H9 (cell line): ENCODE measurements at regions not wholly inside any gene's neighbourhood (a gene's known extent, or its start where the extent isn't known, plus 50 kb on each side); places are given as distances from the start of the nearest gene placed in this dataset.

ENCODE experiments used
- DNase-seq: peaks from one replicate; pipeline ENCODE4 v3.0.0-alpha.2; 2017
- H2AFZ ChIP-seq: one replicate; pipeline ENCODE4 v1.6.1; 2013; ENCODE audit warnings: mild to moderate bottlenecking, low read length, control low read depth, moderate library complexity
- H2AK5ac ChIP-seq: 2 replicates; pipeline ENCODE4 v1.6.1; 2013; ENCODE audit warnings: low read length, control low read depth, mixed read lengths; ENCODE audit not compliant: insufficient read length
- H2BK120ac ChIP-seq: one replicate; pipeline ENCODE4 v1.6.1; 2013; ENCODE audit warnings: low read depth, mild to moderate bottlenecking, low read length, control low read depth, inconsistent platforms; ENCODE audit not compliant: poor library complexity, severe bottlenecking
- H2BK12ac ChIP-seq: 2 replicates; pipeline ENCODE4 v1.6.1; 2013; ENCODE audit warnings: low read length, control low read depth, mixed read lengths, low read depth; ENCODE audit not compliant: insufficient read length
- H2BK15ac ChIP-seq: 2 replicates; pipeline ENCODE4 v1.6.1; 2013; ENCODE audit warnings: low read depth, low read length, control low read depth
- H2BK20ac ChIP-seq: one replicate; pipeline ENCODE4 v1.6.1; 2013; ENCODE audit warnings: low read depth, mild to moderate bottlenecking, low read length, control low read depth, inconsistent platforms; ENCODE audit not compliant: poor library complexity, severe bottlenecking
- H2BK5ac ChIP-seq: 2 replicates; pipeline ENCODE4 v1.6.1; 2013; ENCODE audit warnings: low read length, control low read depth, mixed read lengths; ENCODE audit not compliant: insufficient read length
- H3K14ac ChIP-seq: 2 replicates; pipeline ENCODE4 v1.6.1; 2013; ENCODE audit warnings: low read length, control low read depth; ENCODE audit not compliant: insufficient read depth
- H3K18ac ChIP-seq: 2 replicates; pipeline ENCODE4 v1.6.1; 2013; ENCODE audit warnings: low read depth, mild to moderate bottlenecking, mixed read lengths, low read length, control low read depth; ENCODE audit not compliant: insufficient read length
- H3K23ac ChIP-seq: 2 replicates; pipeline ENCODE4 v1.6.1; 2013; ENCODE audit warnings: low read length, control low read depth, mixed read lengths, low read depth; ENCODE audit not compliant: insufficient read length
- H3K23me2 ChIP-seq: 2 replicates; pipeline ENCODE4 v1.6.1; 2013; ENCODE audit warnings: low read depth, mild to moderate bottlenecking, mixed read lengths, low read length, control low read depth; ENCODE audit not compliant: insufficient read length, poor library complexity, severe bottlenecking
- H3K27ac ChIP-seq: 2 replicates; pipeline ENCODE4 v1.5.1; 2013; ENCODE audit warnings: low read length, control low read depth, mixed read lengths, low read depth; ENCODE audit not compliant: insufficient read length
- H3K27me3 ChIP-seq: 2 replicates; pipeline ENCODE4 v1.6.1; 2013; ENCODE audit warnings: low read length, control low read depth, inconsistent platforms; ENCODE audit not compliant: insufficient read depth
- H3K4ac ChIP-seq: 2 replicates; pipeline ENCODE4 v1.6.1; 2013; ENCODE audit warnings: low read depth, mild to moderate bottlenecking, control low read depth, inconsistent platforms, low read length, moderate library complexity
- H3K4me1 ChIP-seq: 2 replicates; pipeline ENCODE4 v1.6.1; 2013; ENCODE audit warnings: low read length, control low read depth, inconsistent platforms; ENCODE audit not compliant: insufficient read depth
- H3K4me2 ChIP-seq: 2 replicates; pipeline ENCODE4 v1.6.1; 2013; ENCODE audit warnings: low read length, control low read depth, mixed read lengths; ENCODE audit not compliant: insufficient read length, insufficient read depth
- H3K56ac ChIP-seq: 2 replicates; pipeline ENCODE4 v1.6.1; 2013; ENCODE audit warnings: low read depth, mild to moderate bottlenecking, mixed read lengths, low read length, control low read depth; ENCODE audit not compliant: insufficient read length
- H3K79me1 ChIP-seq: 2 replicates; pipeline ENCODE4 v1.6.1; 2013; ENCODE audit warnings: low read depth, mild to moderate bottlenecking, moderate library complexity, low read length, control low read depth, inconsistent platforms; ENCODE audit not compliant: insufficient read depth, poor library complexity, severe bottlenecking
- H3K79me2 ChIP-seq: 2 replicates; pipeline ENCODE4 v1.6.1; 2013; ENCODE audit warnings: low read length, control low read depth, inconsistent platforms; ENCODE audit not compliant: insufficient read depth
- H3K9ac ChIP-seq: 2 replicates; pipeline ENCODE4 v1.6.1; 2013; ENCODE audit warnings: low read length, control low read depth, mixed read lengths; ENCODE audit not compliant: insufficient read length; ENCODE audit errors: extremely low read depth
- H3K9me3 ChIP-seq: one replicate; pipeline ENCODE4 v1.6.1; 2013; ENCODE audit warnings: low read depth, low read length, inconsistent platforms; ENCODE audit not compliant: control insufficient read depth
- H3T11ph ChIP-seq: one replicate; pipeline ENCODE4 v1.6.1; 2013; ENCODE audit warnings: mild to moderate bottlenecking, low read length, control low read depth, inconsistent platforms
- H4K20me1 ChIP-seq: one replicate; pipeline ENCODE4 v1.6.1; 2013; ENCODE audit not compliant: control insufficient read depth, insufficient read length, insufficient read depth
- H4K5ac ChIP-seq: 2 replicates; pipeline ENCODE4 v1.6.1; 2013; ENCODE audit warnings: low read depth, mild to moderate bottlenecking, mixed read lengths, low read length, control low read depth; ENCODE audit not compliant: insufficient read length
- H4K8ac ChIP-seq: replicated peaks from 2 replicates; pipeline ENCODE4 v1.6.1; 2013; ENCODE audit warnings: low read length, control low read depth, mixed read lengths, low read depth; ENCODE audit not compliant: insufficient read length
- H4K91ac ChIP-seq: 2 replicates; pipeline ENCODE4 v1.6.1; 2013; ENCODE audit warnings: low read depth, mild to moderate bottlenecking, moderate library complexity, mixed read lengths, low read length, control low read depth; ENCODE audit not compliant: insufficient read length
- H3K27ac Mint-ChIP-seq, 3 experiments: 2 replicates in 2 of 3; 3 replicates in 1 of 3; pipeline ENCODE4 v1.8.0; 2020 to 2021; ENCODE audit warnings: mixed read lengths in 3 of 3, mild to moderate bottlenecking in 1 of 3, moderate library complexity in 1 of 3
- H3K27me3 Mint-ChIP-seq: 2 replicates; pipeline ENCODE4 v1.8.0; 2021; ENCODE audit warnings: low read depth, mild to moderate bottlenecking, moderate library complexity, mixed read lengths
- H3K36me3 Mint-ChIP-seq, 3 experiments: 2 replicates in 2 of 3; 3 replicates in 1 of 3; pipeline ENCODE4 v1.8.0; 2020 to 2021; ENCODE audit warnings: low read depth in 3 of 3, mixed read lengths in 3 of 3; ENCODE audit not compliant: insufficient read depth in 1 of 3
- H3K4me1 Mint-ChIP-seq, 2 experiments: 2 replicates each; pipeline ENCODE4 v1.8.0; 2020; ENCODE audit warnings: mixed read lengths in 2 of 2
- H3K4me3 Mint-ChIP-seq, 2 experiments: 2 replicates in 1 of 2; 3 replicates in 1 of 2; pipeline ENCODE4 v1.8.0; 2020 to 2021; ENCODE audit warnings: mild to moderate bottlenecking in 2 of 2, mixed read lengths in 2 of 2, moderate library complexity in 1 of 2
- H3K9me3 Mint-ChIP-seq, 2 experiments: 2 replicates in 1 of 2; 3 replicates in 1 of 2; pipeline ENCODE4 v1.8.0; 2020; ENCODE audit warnings: mild to moderate bottlenecking in 2 of 2, mixed read lengths in 2 of 2, moderate library complexity in 1 of 2
- WGBS: extraction: QIAGEN DNeasy Blood & Tissue Kit; methylation state at CpG from one replicate; pipeline ENCODE4 v1.1.7; 2013; ENCODE audit warnings: missing lambda C conversion rate, low lambda C conversion rate, mixed read lengths; ENCODE audit not compliant: insufficient read length; ENCODE audit errors: extremely low coverage; 5-methylcytosine and 5-hydroxymethylcytosine counted together
- TF ChIP-seq, protein P1 (sequence below): fragments of 200-600 bp; sonication (generic); conservative IDR thresholded peaks from 3 replicates; pipeline ENCODE4 v1.8.0; 2021; ENCODE audit warnings: antibody characterized with exemption, mild to moderate bottlenecking

DNA sequence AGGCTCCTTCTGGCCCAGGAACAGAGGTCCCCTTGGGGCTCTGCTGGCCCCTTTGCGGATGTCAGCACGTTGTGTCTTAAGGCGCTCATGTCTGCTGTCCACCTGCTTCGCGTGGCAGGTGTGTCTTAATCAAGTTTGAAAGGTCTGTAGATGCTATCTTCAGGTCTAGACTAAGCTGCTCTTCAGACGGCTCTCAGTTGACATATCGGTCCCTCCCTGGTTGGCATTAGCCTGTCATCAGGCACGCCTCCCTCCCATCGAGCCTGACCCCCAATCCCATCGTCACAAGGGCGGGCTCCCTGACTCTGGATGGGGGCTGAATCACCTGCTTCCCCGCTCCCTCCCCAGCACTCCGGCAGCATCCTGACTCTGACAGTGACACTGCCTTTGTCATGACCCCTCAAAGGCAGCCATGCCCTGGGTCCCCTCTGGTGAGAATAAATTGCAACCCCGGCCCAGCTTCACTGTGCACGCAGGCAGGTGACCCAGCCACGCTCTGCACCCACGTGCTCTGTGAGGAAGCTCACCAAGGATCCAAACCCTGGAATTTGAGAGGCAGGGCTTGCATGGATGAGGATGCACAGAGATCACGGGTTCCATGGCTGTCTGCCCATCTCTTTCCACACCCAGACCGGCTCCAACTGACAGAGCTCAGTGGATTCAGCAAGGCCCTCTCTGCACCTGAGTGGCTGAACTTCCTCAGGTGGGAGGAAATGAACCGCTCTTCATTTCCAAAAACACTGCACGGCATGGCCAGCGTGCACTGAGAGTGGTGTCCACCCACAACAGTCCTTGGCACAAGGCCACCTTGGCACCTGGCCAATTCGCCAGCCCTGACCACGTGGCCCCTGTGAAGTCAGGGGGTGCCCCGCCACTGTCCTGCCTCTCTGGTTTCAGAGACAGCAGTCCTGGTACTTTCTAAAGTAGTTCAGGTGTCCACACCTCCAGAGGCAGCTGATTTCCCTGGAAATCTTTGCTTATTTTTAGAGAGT, 110.2 kb upstream of the GPC1 start:
- Histone ChIP-seq H3T11ph (no peak overlapping the region), H2BK120ac (no peak overlapping the region), H3K23ac (no peak overlapping the region), H2BK15ac (no peak overlapping the region), H2BK5ac (no peak overlapping the region), H3K56ac (no peak overlapping the region), H2AK5ac (no peak overlapping the region), H3K27ac (no peak overlapping the region), H2BK12ac (no peak overlapping the region), H4K91ac (no peak overlapping the region), H3K14ac (peak overlapping the region; percentile 21; the same call in 1 of the 2 replicates), H3K18ac (no peak overlapping the region), H4K20me1 (no peaks in the 10 kb centered on the region), H3K9ac (no peak overlapping the region), H4K5ac (no peak overlapping the region), H3K27me3 (no peaks in the 10 kb centered on the region), H3K79me2 (no peaks in the 10 kb centered on the region), H2AFZ (no peak overlapping the region), H3K4ac (no peak overlapping the region), H4K8ac (no peak overlapping the region), H3K9me3 (no peaks in the 10 kb centered on the region), H3K4me2 (no peak overlapping the region), H3K79me1 (no peaks in the 10 kb centered on the region), H3K4me1 (no peaks in the 10 kb centered on the region), H2BK20ac (no peak overlapping the region), H3K23me2 (no peaks in the 10 kb centered on the region)
- H3K27me3 Mint-ChIP-seq, result peaks cover 10% of the 10 kb centered on the region
- peaks cover 13 to 14% of the 10 kb centered on the region in 2 experiments for H3K4me1 Mint-ChIP-seq
- no peak for DNase-seq
- H3K9me3 Mint-ChIP-seq, result no peaks in the 10 kb centered on the region; a peak in 1 of 5 replicates
- no peak overlapping the region for H3K27ac Mint-ChIP-seq
- TF ChIP-seq, protein P1, sequence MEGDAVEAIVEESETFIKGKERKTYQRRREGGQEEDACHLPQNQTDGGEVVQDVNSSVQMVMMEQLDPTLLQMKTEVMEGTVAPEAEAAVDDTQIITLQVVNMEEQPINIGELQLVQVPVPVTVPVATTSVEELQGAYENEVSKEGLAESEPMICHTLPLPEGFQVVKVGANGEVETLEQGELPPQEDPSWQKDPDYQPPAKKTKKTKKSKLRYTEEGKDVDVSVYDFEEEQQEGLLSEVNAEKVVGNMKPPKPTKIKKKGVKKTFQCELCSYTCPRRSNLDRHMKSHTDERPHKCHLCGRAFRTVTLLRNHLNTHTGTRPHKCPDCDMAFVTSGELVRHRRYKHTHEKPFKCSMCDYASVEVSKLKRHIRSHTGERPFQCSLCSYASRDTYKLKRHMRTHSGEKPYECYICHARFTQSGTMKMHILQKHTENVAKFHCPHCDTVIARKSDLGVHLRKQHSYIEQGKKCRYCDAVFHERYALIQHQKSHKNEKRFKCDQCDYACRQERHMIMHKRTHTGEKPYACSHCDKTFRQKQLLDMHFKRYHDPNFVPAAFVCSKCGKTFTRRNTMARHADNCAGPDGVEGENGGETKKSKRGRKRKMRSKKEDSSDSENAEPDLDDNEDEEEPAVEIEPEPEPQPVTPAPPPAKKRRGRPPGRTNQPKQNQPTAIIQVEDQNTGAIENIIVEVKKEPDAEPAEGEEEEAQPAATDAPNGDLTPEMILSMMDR, result no peak
- no CpG with 5 or more reads among the region's 25 CpGs for WGBS
- no peaks in the 10 kb centered on the region for H3K36me3 Mint-ChIP-seq
- no peak overlapping the region for H3K4me3 Mint-ChIP-seq
